BJ (cell line): ENCODE measurements at regions not wholly inside any gene's neighbourhood (a gene's known extent, or its start where the extent isn't known, plus 50 kb on each side); places are given as distances from the start of the nearest gene placed in this dataset.
"Not testable (repeated sequence)": the region's sequence is repeated elsewhere in the genome, so short reads cannot be mapped to it uniquely, and the experiment has no call there.

Experiments used
- CTCF ChIA-PET: fragments of 350-600 bp; formaldehyde crosslinking; extraction: SDS; loops from one replicate; lab custom pipeline; 2021; ENCODE audit warnings: antibody characterized with exemption, inconsistent platforms; lab: Yijun Ruan, JAX
- POLR2A ChIA-PET: fragments of 300-600 bp; sonication (Branson Sonifier 250); formaldehyde crosslinking; extraction: SDS; loops from one replicate; lab custom pipeline; 2021; ENCODE audit warnings: antibody characterized with exemption; lab: Charles Lee
- DNase-seq: peaks from one replicate; pipeline ENCODE4 v3.0.0-alpha.2; 2011; ENCODE audit warnings: low read depth
- H3K27me3 ChIP-seq: 2 replicates; pipeline ENCODE4 v1.6.0; 2011; ENCODE audit warnings: low read length; ENCODE audit not compliant: control insufficient read depth, insufficient read depth
- H3K36me3 ChIP-seq: 2 replicates; pipeline ENCODE4 v1.5.1; 2011; ENCODE audit warnings: low read length; ENCODE audit not compliant: control insufficient read depth, insufficient read depth
- H3K4me3 ChIP-seq: 2 replicates; pipeline ENCODE4 v1.5.1; 2011; ENCODE audit warnings: low read depth, mild to moderate bottlenecking, control low read depth, low read length
- CTCF ChIP-seq: IDR thresholded peaks from 2 replicates; pipeline ENCODE4 v1.5.1; 2011; ENCODE audit warnings: low read depth, mild to moderate bottlenecking, control low read depth, inconsistent platforms, low read length, moderate library complexity; ENCODE audit not compliant: insufficient read depth

- POLR2A ChIA-PET, result no interaction called here
Measured at GRCh38 chr4:134720030-134720429, 518.4 kb upstream of the PABPC4L start.

GRCh38 chr4:134708616-134709015, 507.0 kb upstream of the PABPC4L start:
- Histone ChIP-seq H3K27me3 (no peaks in the 10 kb centered on the region), H3K36me3 (no peaks in the 10 kb centered on the region), H3K4me3 (no peak overlapping the region)
- ChIA-PET CTCF (no interaction called here), POLR2A (no interaction called here)
- no peak for DNase-seq
- no peak for TF ChIP-seq CTCF

More at GRCh38 chr4:134720030-134720429, 518.4 kb upstream of the PABPC4L start:
- H3K4me3 ChIP-seq, result no peak overlapping the region
- TF ChIP-seq CTCF, result no peak
- no peak for DNase-seq
- H3K27me3 ChIP-seq, result no peaks in the 10 kb centered on the region
- H3K36me3 ChIP-seq, result no peaks in the 10 kb centered on the region
- CTCF ChIA-PET, result interaction anchor here (0.6 kb wide), 1 partner anchor 17 kb away, joined by 3 read pairs; no protein-coding TSS in a partner anchor

GRCh38 chr4:134708026-134708425, 506.4 kb upstream of the PABPC4L start:
- ChIA-PET POLR2A (no interaction called here), CTCF (no interaction called here)
- no peak overlapping the region for H3K4me3 ChIP-seq
- no peaks in the 10 kb centered on the region for H3K27me3 ChIP-seq
- no peak for DNase-seq
- H3K36me3 ChIP-seq, result no peaks in the 10 kb centered on the region
- TF ChIP-seq CTCF, result no peak

GRCh38 chr4:134702374-134702773, 500.8 kb upstream of the PABPC4L start:
- TF ChIP-seq CTCF, result no peak
- POLR2A ChIA-PET, result no interaction called here
- Histone ChIP-seq H3K27me3 (no peaks in the 10 kb centered on the region), H3K4me3 (no peak overlapping the region), H3K36me3 (no peaks in the 10 kb centered on the region)
- DNase-seq, result no peak
- CTCF ChIA-PET, result interaction anchor here (1.0 kb wide), 2 partner anchors 14 to 18 kb away, joined by 3 read pairs; no protein-coding TSS in a partner anchor

- H3K4me3 ChIP-seq, result no peak overlapping the region
- ChIA-PET CTCF (no interaction called here), POLR2A (no interaction called here)
- no peaks in the 10 kb centered on the region for H3K36me3 ChIP-seq
- TF ChIP-seq CTCF, result no peak
- H3K27me3 ChIP-seq, result no peaks in the 10 kb centered on the region
- DNase-seq, result no peak
Measured at GRCh38 chr4:134700251-134700650, 498.7 kb upstream of the PABPC4L start.

GRCh38 chr4:134698831-134699230, 497.2 kb upstream of the PABPC4L start:
- DNase-seq, POLR2A ChIA-PET, H3K27me3 ChIP-seq, H3K4me3 ChIP-seq, H3K36me3 ChIP-seq, CTCF ChIA-PET: not testable (repeated sequence)
